Neural cell (in vitro differentiated cells): ENCODE measurements at regions not wholly inside any gene's neighbourhood (a gene's known extent, or its start where the extent isn't known, plus 50 kb on each side); places are given as distances from the start of the nearest gene placed in this dataset.

Experiments used
- H2AFZ ChIP-seq: fragments of 200-600, 300-800 bp; sonication (generic), shearing (Covaris generic); 2 replicates; pipeline ENCODE4 v1.6.0; 2014; ENCODE audit warnings: low read depth, mild to moderate bottlenecking, antibody characterized with exemption, low read length, moderate library complexity
- H3F3A ChIP-seq: fragments of 200-600 bp; shearing (Covaris generic); 2 replicates; pipeline ENCODE4 v1.6.1; 2016; ENCODE audit warnings: mild to moderate bottlenecking, moderate library complexity, mixed read lengths, antibody characterized with exemption, low read length; ENCODE audit not compliant: insufficient read depth, poor library complexity, severe bottlenecking
- H3K27ac ChIP-seq: fragments of 200-600, 300-800 bp; sonication (generic), shearing (Covaris generic); 2 replicates; pipeline ENCODE4 v1.5.1; 2014; ENCODE audit warnings: mild to moderate bottlenecking, low read length, moderate library complexity
- H3K27me3 ChIP-seq: fragments of 300-800, 200-600 bp; sonication (generic), shearing (Covaris generic); 2 replicates; pipeline ENCODE4 v1.6.0; 2014; ENCODE audit warnings: mild to moderate bottlenecking, low read depth, low read length, moderate library complexity; ENCODE audit not compliant: insufficient read depth
- H3K36me3 ChIP-seq: fragments of 300-800, 200-600 bp; sonication (generic), shearing (Covaris generic); 2 replicates; pipeline ENCODE4 v1.5.1; 2014; ENCODE audit warnings: mild to moderate bottlenecking, antibody characterized with exemption, low read length, moderate library complexity; ENCODE audit not compliant: insufficient read depth
- H3K4me2 ChIP-seq: fragments of 300-800, 200-600 bp; sonication (generic), shearing (Covaris generic); 2 replicates; pipeline ENCODE4 v1.6.0; 2014; ENCODE audit warnings: mild to moderate bottlenecking, low read length
- H3K4me3 ChIP-seq: fragments of 300-800, 200-600 bp; sonication (generic), shearing (Covaris generic); 2 replicates; pipeline ENCODE4 v1.5.1; 2014; ENCODE audit warnings: mild to moderate bottlenecking, low read length, moderate library complexity
- H3K79me2 ChIP-seq: fragments of 200-600 bp; shearing (Covaris generic); replicated peaks from 2 replicates; pipeline ENCODE4 v1.6.0; 2014; ENCODE audit warnings: mild to moderate bottlenecking, low read length, moderate library complexity; ENCODE audit not compliant: insufficient read depth
- H3K9ac ChIP-seq: fragments of 300-800, 200-600 bp; sonication (generic), shearing (Covaris generic); 2 replicates; pipeline ENCODE4 v1.6.1; 2016; ENCODE audit warnings: mild to moderate bottlenecking, low read length, mixed read lengths
- H3K9me2 ChIP-seq: fragments of 200-600 bp; shearing (Covaris generic); 2 replicates; pipeline ENCODE4 v1.6.1; 2016; ENCODE audit warnings: mild to moderate bottlenecking, low read length, mixed read lengths; ENCODE audit not compliant: insufficient read depth
- H3K9me3 ChIP-seq: fragments of 200-600, 300-800 bp; sonication (generic), shearing (Covaris generic); 2 replicates; pipeline ENCODE4 v1.6.1; 2016; ENCODE audit warnings: mild to moderate bottlenecking, mixed run types, low read length, moderate library complexity, mixed read lengths
- H4K20me1 ChIP-seq: fragments of 200-600 bp; shearing (Covaris generic); 2 replicates; pipeline ENCODE4 v1.6.1; 2016; ENCODE audit warnings: mild to moderate bottlenecking, mixed run types; ENCODE audit not compliant: insufficient read depth
- CTCF ChIP-seq: fragments of 450-650 bp; IDR thresholded peaks from 2 replicates; pipeline ENCODE4 v1.5.1; 2014; ENCODE audit warnings: antibody characterized with exemption, mild to moderate bottlenecking, moderate library complexity; ENCODE audit not compliant: poor library complexity, severe bottlenecking
- EP300 ChIP-seq: fragments of 450-650 bp; conservative IDR thresholded peaks from 2 replicates; pipeline ENCODE4 v1.6.1; 2014; ENCODE audit warnings: antibody characterized with exemption, mild to moderate bottlenecking, moderate library complexity; ENCODE audit not compliant: poor library complexity, severe bottlenecking
- EZH2 ChIP-seq: fragments of 200-600, 300-800 bp; shearing (Covaris generic), sonication (generic); IDR thresholded peaks from 2 replicates; pipeline ENCODE4 v1.6.1; 2014; ENCODE audit warnings: antibody characterized with exemption, low read length, borderline replicate concordance, mild to moderate bottlenecking; ENCODE audit not compliant: insufficient read depth, poor library complexity, severe bottlenecking
- MXI1 ChIP-seq: fragments of 450-650 bp; conservative IDR thresholded peaks from 2 replicates; pipeline ENCODE4 v1.6.1; 2014; ENCODE audit warnings: antibody characterized with exemption, mild to moderate bottlenecking; ENCODE audit not compliant: poor library complexity, severe bottlenecking
- POLR2AphosphoS5 ChIP-seq: IDR thresholded peaks from 2 replicates; pipeline ENCODE4 v1.6.1; 2012
- RAD21 ChIP-seq: fragments of 450-650 bp; conservative IDR thresholded peaks from 2 replicates; pipeline ENCODE4 v1.6.1; 2014; ENCODE audit warnings: antibody characterized with exemption, mild to moderate bottlenecking, moderate library complexity
- REST ChIP-seq: IDR thresholded peaks from 2 replicates; pipeline ENCODE4 v1.6.1; 2012; ENCODE audit warnings: borderline replicate concordance
- SMC3 ChIP-seq: fragments of 450-650 bp; conservative IDR thresholded peaks from 2 replicates; pipeline ENCODE4 v1.6.1; 2014; ENCODE audit warnings: antibody characterized with exemption, mild to moderate bottlenecking, moderate library complexity; ENCODE audit not compliant: poor library complexity
- TAF1 ChIP-seq: IDR thresholded peaks from 2 replicates; pipeline ENCODE4 v1.6.1; 2012; ENCODE audit warnings: low read depth

- Histone ChIP-seq H4K20me1 (no peaks in the 10 kb centered on the region), H2AFZ (no peak overlapping the region), H3K27ac (no peak overlapping the region), H3K27me3 (no peaks in the 10 kb centered on the region), H3K79me2 (no peaks in the 10 kb centered on the region), H3F3A (no peaks in the 10 kb centered on the region), H3K36me3 (no peaks in the 10 kb centered on the region), H3K9me2 (no peaks in the 10 kb centered on the region), H3K9ac (no peak overlapping the region), H3K4me2 (no peak overlapping the region), H3K9me3 (no peaks in the 10 kb centered on the region), H3K4me3 (no peak overlapping the region)
- TF ChIP-seq EZH2: no peak
- TF ChIP-seq CTCF: no peak
- TF ChIP-seq EP300: no peak
- no peak for TF ChIP-seq POLR2AphosphoS5
- TF ChIP-seq RAD21: no peak
- TF ChIP-seq MXI1: no peak
- no peak for TF ChIP-seq REST
- TF ChIP-seq SMC3: no peak
- no peak for TF ChIP-seq TAF1
Observed at GRCh38 chr3:28799084-28799483, 450.5 kb upstream of the AZI2 start.

- Histone ChIP-seq H3K9me3 (no peaks in the 10 kb centered on the region), H2AFZ (no peak overlapping the region)
Observed at GRCh38 chr3:28800203-28800602, 451.6 kb upstream of the AZI2 start.

GRCh38 chr3:28808068-28808467 lies 459.4 kb upstream of the AZI2 start:
- no peak overlapping the region for H3K9ac ChIP-seq
- no peak overlapping the region for H2AFZ ChIP-seq
- H3K4me3 ChIP-seq: no peak overlapping the region
- TF ChIP-seq REST: no peak
- TF ChIP-seq RAD21: no peak
- TF ChIP-seq EP300: no peak
- no peak for TF ChIP-seq MXI1
- TF ChIP-seq EZH2: no peak
- no peak for TF ChIP-seq TAF1
- H3K27me3 ChIP-seq: no peaks in the 10 kb centered on the region
- H3K9me3 ChIP-seq: no peaks in the 10 kb centered on the region
- H3K4me2 ChIP-seq: no peak overlapping the region
- no peak overlapping the region for H3K27ac ChIP-seq
- no peaks in the 10 kb centered on the region for H3K79me2 ChIP-seq
- no peaks in the 10 kb centered on the region for H4K20me1 ChIP-seq
- no peaks in the 10 kb centered on the region for H3K36me3 ChIP-seq
- no peaks in the 10 kb centered on the region for H3F3A ChIP-seq
- H3K9me2 ChIP-seq: no peaks in the 10 kb centered on the region

More at GRCh38 chr3:28800203-28800602, 451.6 kb upstream of the AZI2 start:
- no peaks in the 10 kb centered on the region for H3K9me2 ChIP-seq
- TF ChIP-seq EZH2 (no peak), EP300 (no peak)
- H3F3A ChIP-seq: no peaks in the 10 kb centered on the region
- no peak overlapping the region for H3K4me3 ChIP-seq
- no peaks in the 10 kb centered on the region for H3K36me3 ChIP-seq
- H3K9ac ChIP-seq: no peak overlapping the region
- H3K27me3 ChIP-seq: no peaks in the 10 kb centered on the region
- no peak overlapping the region for H3K4me2 ChIP-seq
- no peaks in the 10 kb centered on the region for H3K79me2 ChIP-seq
- no peak overlapping the region for H3K27ac ChIP-seq
- H4K20me1 ChIP-seq: no peaks in the 10 kb centered on the region
